Heart right ventricle (tissue), 16 donors: ENCODE measurements at regions not wholly inside any gene's neighbourhood (a gene's known extent, or its start where the extent isn't known, plus 50 kb on each side); places are given as distances from the start of the nearest gene placed in this dataset.

Source experiments
- ATAC-seq, 8 donors: fragments of 200-7000 bp; cut with Tn5 transposase; one replicate each; pipeline ENCODE4 v1.9.1; 2020; ENCODE audit warnings: mild to moderate bottlenecking in 8 of 8, moderate library complexity in 8 of 8, moderate number of reproducible peaks in 1 of 8
- DNase-seq, 2 donors: peaks; one replicate each; pipeline ENCODE4 v3.0.0-alpha.2; 2020
- H3K27ac ChIP-seq, 10 donors: fragments of 200-600 bp; sonication (generic) in 2 of 10; one replicate each; pipeline versions ENCODE4 v1.5.0 to v1.8.0; 2020 to 2022; ENCODE audit warnings: mild to moderate bottlenecking in 3 of 10
- H3K27me3 ChIP-seq, 7 donors: fragments of 200-600 bp; one replicate each; pipeline ENCODE4 v1.8.0; 2021 to 2022; ENCODE audit warnings: mild to moderate bottlenecking in 2 of 7
- H3K36me3 ChIP-seq, 9 donors: fragments of 200-600 bp; sonication (generic) in 1 of 9; one replicate each; pipeline versions ENCODE4 v1.5.0 to v1.8.0; 2020 to 2022; ENCODE audit warnings: mild to moderate bottlenecking in 2 of 9
- H3K4me1 ChIP-seq, 9 donors: fragments of 200-600 bp; sonication (generic) in 1 of 9; one replicate each; pipeline versions ENCODE4 v1.5.0 to v1.8.0; 2020 to 2022; ENCODE audit warnings: mild to moderate bottlenecking in 4 of 9
- H3K4me3 ChIP-seq, 10 donors: fragments of 200-600 bp; sonication (generic) in 2 of 10; one replicate each; pipeline versions ENCODE4 v1.5.0 to v1.8.0; 2020 to 2022; ENCODE audit warnings: mild to moderate bottlenecking in 7 of 10, moderate library complexity in 2 of 10
- H3K9me3 ChIP-seq, 11 donors: fragments of 200-600 bp in 10 of 11; sonication (generic) in 2 of 11; one replicate each; pipeline versions ENCODE4 v1.5.0 to v1.8.0; 2013 to 2022; ENCODE audit warnings: mild to moderate bottlenecking in 2 of 11, control low read depth in 1 of 11, moderate library complexity in 1 of 11
- CTCF ChIP-seq, 9 donors: fragments of 200-600 bp; sonication (generic) in 2 of 9; IDR thresholded peaks; one replicate each; pipeline versions ENCODE4 v1.5.0 to v1.8.0; 2021 to 2022; ENCODE audit warnings: antibody characterized with exemption in 9 of 9, mild to moderate bottlenecking in 5 of 9, moderate library complexity in 1 of 9
- WGBS, 2 donors: extraction: QIAGEN DNeasy Blood & Tissue Kit; methylation state at CpG; one replicate each; pipeline ENCODE4 v1.1.7; 2013; ENCODE audit warnings: inconsistent platforms in 1 of 2; 5-methylcytosine and 5-hydroxymethylcytosine counted together
- intact Hi-C, 10 donors: fragments of 100-400 bp; cut with DNase I; formaldehyde crosslinking; loops; one replicate each; pipeline versions ENCODE4 v1.11.1 to v1.14.2; 2022
- donor health status: Arrhythmogenic right ventricular cardiomyopathy.
- donor health status: ischemic (EF 13 %, LVEDD 7.1; RV severe dilation, severe dysfunction).
- donor health status: healthy with polysubstance abuse.
- donor health status: DM: no; HTN: yes; CAD: no.
- donor health status: DM: no; HTN: no; CAD: no.
- donor health status: ischemic (EF 25% LVEDD 6.9; RV normal size, moderate dysfunction).
- donor health status: ischemic (EF 25% LVEDD 5.7; RV mildly dilated, moderate dysfunction).
- donor health status: healthy.
- donor health status: DM: yes; HTN: yes; CAD: no.
- donor health status: Ischemic cardiomyopathy.
- donor health status: ischemic (EF 35%, LVEDD 5.7; RV mildly dilated, moderate dysfunction).
- donor health status: nonischemic (EF 11% LVEDD 7.7; RV severe dilation, severe dysfunction).
- donor health status: DM: yes; HTN: yes; CAD: no.
- donor health status: PGD.
- donor health status: ischemic (EF 29% LVEDD 5.4; RV normal size, mild dysfunction).
- donor health status: nonischemic (EF 23%, LVEDD 6.1; RV moderate dilation, normal function).

- intact Hi-C loops, result no loop called here
- H3K4me1 ChIP-seq, result no peaks in the 10 kb centered on the region
- ATAC-seq, result no peak
Measured at GRCh38 chr15:25238126-25238525, 200.7 kb downstream of the UBE3A start.

DNA sequence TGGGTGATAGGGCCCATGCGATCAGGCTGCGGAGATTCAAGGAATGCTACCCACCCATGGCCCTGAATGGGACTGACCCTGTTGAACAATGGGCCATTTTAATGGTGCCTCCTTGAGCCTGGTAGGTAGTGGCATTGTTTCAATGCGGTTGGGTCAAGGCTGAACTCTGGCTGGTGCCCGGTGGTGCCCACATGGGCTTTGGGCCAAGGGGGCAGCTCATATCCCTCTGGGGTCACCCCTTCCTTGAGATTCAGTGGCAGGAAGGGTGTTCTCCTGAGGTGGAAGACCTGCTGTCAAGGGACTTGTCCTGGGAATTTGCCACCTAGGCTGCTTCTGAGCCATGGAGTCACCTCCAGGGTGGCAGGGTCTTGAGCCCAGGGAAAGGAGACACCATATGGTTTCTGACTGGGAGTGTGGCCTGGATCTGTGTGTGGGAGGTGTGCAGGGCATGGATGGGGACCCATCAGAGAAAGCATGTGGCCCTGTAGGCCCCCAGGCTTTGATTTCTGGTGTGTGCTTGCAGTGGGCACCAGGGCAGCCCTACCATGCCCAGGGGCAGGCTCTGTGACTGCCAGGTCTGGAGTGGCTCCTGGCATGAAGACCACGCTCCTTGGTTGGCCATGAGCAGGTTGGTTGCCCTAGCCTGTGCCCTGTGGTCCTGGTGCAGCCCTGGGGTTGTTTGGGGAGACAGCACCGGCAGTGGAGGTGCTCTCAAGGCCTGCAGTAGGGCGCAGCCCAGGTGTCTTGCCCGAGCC is 199.9 kb downstream of the UBE3A start:
- no peaks in the 10 kb centered on the region for H3K36me3 ChIP-seq
- H3K4me3 ChIP-seq, result no peak overlapping the region
- no peak for ATAC-seq
- H3K27ac ChIP-seq, result no peak overlapping the region
- H3K27me3 ChIP-seq, result no peaks in the 10 kb centered on the region
- peaks cover 0 to 96% (median 0%) of the 10 kb centered on the region in 11 donors for H3K9me3 ChIP-seq
- H3K4me1 ChIP-seq, result no peaks in the 10 kb centered on the region
- intact Hi-C loops, result no loop called here
- no peak for TF ChIP-seq CTCF (IDR thresholded peaks at IDR 0.05)
- 79 to 85% methylated on average over 8 of the region's 8 CpGs for WGBS, 2 donors
- DNase-seq, result peak in 1 of 2 donors; percentile 6

More at GRCh38 chr15:25238126-25238525, 200.7 kb downstream of the UBE3A start:
- no peaks in the 10 kb centered on the region for H3K36me3 ChIP-seq
- 89 to 91% methylated on average over 11 of the region's 11 CpGs for WGBS, 2 donors
- H3K9me3 ChIP-seq, result peaks cover 0 to 93% (median 0%) of the 10 kb centered on the region in 11 donors
- H3K27me3 ChIP-seq, result no peaks in the 10 kb centered on the region
- no peak for TF ChIP-seq CTCF (IDR thresholded peaks at IDR 0.05)
- H3K4me3 ChIP-seq, result no peak overlapping the region
- no peak overlapping the region for H3K27ac ChIP-seq
- peak in 1 of 2 donors; percentile 3 for DNase-seq

DNA sequence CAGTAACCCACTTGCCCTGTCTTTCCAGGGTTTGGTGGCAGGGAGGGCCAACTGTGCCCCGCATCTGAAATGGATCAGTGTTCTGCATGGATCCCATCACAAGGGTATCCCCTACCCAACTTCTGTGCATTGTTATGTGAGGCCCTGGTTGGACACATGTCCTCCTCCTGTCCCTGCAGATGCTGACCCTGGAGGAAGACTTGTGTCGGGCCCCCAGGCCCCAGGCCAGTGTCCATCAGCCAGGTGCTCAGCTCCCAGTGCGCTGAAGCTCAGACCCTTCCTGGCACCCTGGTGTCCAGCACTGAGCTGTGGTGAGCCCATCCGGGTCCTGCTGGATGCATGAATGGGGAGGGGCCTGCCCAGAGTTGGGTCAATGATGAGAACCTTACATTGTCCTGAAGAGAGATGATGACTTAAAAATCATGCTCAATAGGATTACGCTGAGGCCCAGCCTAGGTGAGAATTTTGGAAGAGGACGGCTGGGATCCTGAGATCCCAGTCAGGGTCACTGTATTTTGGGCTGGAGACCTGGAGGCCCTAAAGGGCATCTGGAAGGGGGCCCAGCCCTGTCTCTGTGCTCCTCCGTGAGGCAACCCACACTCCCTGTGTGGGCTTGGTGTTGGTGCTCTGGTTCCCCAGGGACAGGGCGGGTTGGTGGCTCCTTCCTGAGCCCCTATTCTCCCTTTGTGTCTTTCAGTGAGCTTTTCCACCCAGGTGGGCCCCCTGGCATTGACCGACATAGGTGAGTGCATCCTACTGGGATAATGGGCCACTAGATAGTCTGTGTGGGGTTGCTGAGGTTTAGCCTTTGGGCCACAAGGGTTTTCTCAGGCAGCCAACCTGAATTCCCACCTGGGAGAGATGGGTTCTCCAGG is 199.1 kb downstream of the UBE3A start:
- H3K4me3 ChIP-seq, result no peak overlapping the region
- TF ChIP-seq CTCF (IDR thresholded peaks at IDR 0.05), result no peak
- no peaks in the 10 kb centered on the region for H3K36me3 ChIP-seq
- peak in 1 of 2 donors; percentile 1 for DNase-seq
- WGBS, 2 donors, result 67 to 75% methylated on average over 9 of the region's 9 CpGs
- H3K4me1 ChIP-seq, result no peaks in the 10 kb centered on the region
- ATAC-seq, result no peak
- no peak overlapping the region for H3K27ac ChIP-seq
- intact Hi-C loops, result loop anchor here in 1 of 10 donors (10.0 kb wide), 1 partner anchor 45 kb away; no protein-coding TSS in a partner anchor
- H3K9me3 ChIP-seq, result peaks cover 0 to 93% (median 0%) of the 10 kb centered on the region in 11 donors
- H3K27me3 ChIP-seq, result no peaks in the 10 kb centered on the region

- Histone ChIP-seq H3K36me3 (no peaks in the 10 kb centered on the region), H3K4me3 (no peak overlapping the region), H3K4me1 (no peaks in the 10 kb centered on the region), H3K9me3 (peaks cover 0 to 93% (median 0%) of the 10 kb centered on the region in 11 donors), H3K27me3 (no peaks in the 10 kb centered on the region), H3K27ac (no peak overlapping the region)
- ATAC-seq, result no peak
- 70 to 81% methylated on average over 13 of the region's 13 CpGs for WGBS, 2 donors
- intact Hi-C loops, result loop anchor here in 1 of 10 donors (10.0 kb wide), 1 partner anchor 46 kb away; no protein-coding TSS in a partner anchor
- DNase-seq, result peak in 1 of 2 donors; percentile 3
- TF ChIP-seq CTCF (IDR thresholded peaks at IDR 0.05), result no peak
Measured at GRCh38 chr15:25240461-25241021, 198.3 kb downstream of the UBE3A start.
